ENCODE measurements at regions not wholly inside any gene's neighbourhood (a gene's known extent, or its start where the extent isn't known, plus 50 kb on each side); places are given as distances from the start of the nearest gene placed in this dataset.

GRCh38 chr5:141779503-141779973 lies 97.5 kb upstream of the ARAP3 start:
- Mint-ChIP-seq H3K27ac (no peak overlapping the region), H3K36me3 (ENCODE audit: low read depth) (no peaks in the 10 kb centered on the region), H3K27me3 (ENCODE audit: insufficient read depth, low read depth, poor library complexity) (peaks cover 17% of the 10 kb centered on the region), H3K4me3 (no peak overlapping the region), H3K9me3 (no peaks in the 10 kb centered on the region), H3K4me1 (peaks cover 47% of the 10 kb centered on the region)
- H3K36me3 ChIP-seq (ENCODE audit: insufficient read depth): no peaks in the 10 kb centered on the region
- no peak overlapping the region for H2AFZ ChIP-seq
- ATAC-seq (peak; percentile 8; the same call in 2 of the 3 replicates), DNase-seq (ENCODE audit: low spot score) (no peak)
- no peaks in the 10 kb centered on the region for H3K79me2 ChIP-seq (replicated peaks; ENCODE audit: insufficient read depth)
- peaks cover 5% of the 10 kb centered on the region; the same call in 1 of the 2 replicates for H3F3A ChIP-seq (replicated peaks; ENCODE audit: low read depth)
- H3K9me2 ChIP-seq (ENCODE audit: insufficient read depth): no peaks in the 10 kb centered on the region
- H3K4me1 ChIP-seq (ENCODE audit: insufficient read depth): peaks cover 31% of the 10 kb centered on the region
- no peak for TF ChIP-seq ZNF114 (CRISPR knock-in tag; IDR thresholded peaks at IDR 0.05)
- no peak for TF ChIP-seq STAT1 (IDR thresholded peaks at IDR 0.05; ENCODE audit: unreplicated experiment)
- no peak for TF ChIP-seq ZNF331 (CRISPR knock-in tag; IDR thresholded peaks at IDR 0.05; ENCODE audit: low read depth)
- TF ChIP-seq EZH2phosphoT487 (IDR thresholded peaks at IDR 0.05; ENCODE audit: unreplicated experiment): no peak
- TF ChIP-seq CTCF (conservative IDR thresholded peaks at IDR 0.05; ENCODE audit: low read depth in 2 of 2): no peak
- no peak for TF ChIP-seq JUNB (IDR thresholded peaks at IDR 0.05; ENCODE audit: unreplicated experiment)
- no peak for TF ChIP-seq ZNF462 (CRISPR knock-in tag; IDR thresholded peaks at IDR 0.05)
- no peak for TF ChIP-seq EZH2 (IDR thresholded peaks at IDR 0.05; ENCODE audit: low read depth, unreplicated experiment)
- TF ChIP-seq REST (IDR thresholded peaks at IDR 0.05; ENCODE audit: unreplicated experiment): no peak
- TF ChIP-seq ETS1 (IDR thresholded peaks at IDR 0.05): no peak
- no peak for TF ChIP-seq NANOG (IDR thresholded peaks at IDR 0.05; ENCODE audit: borderline replicate concordance)
- TF ChIP-seq POLR2AphosphoS5 (IDR thresholded peaks at IDR 0.05; ENCODE audit: low read depth): no peak
- TF ChIP-seq CREB1 (CRISPR knock-in tag; IDR thresholded peaks at IDR 0.05; ENCODE audit: low read depth): no peak
- H3K4me3 ChIP-seq: no peak overlapping the region
- no peaks in the 10 kb centered on the region for H3K27me3 ChIP-seq (ENCODE audit: insufficient read depth)
- H3K4me2 ChIP-seq: no peak overlapping the region
- no peaks in the 10 kb centered on the region for H4K20me1 ChIP-seq (replicated peaks; ENCODE audit: insufficient read depth)
- no peak overlapping the region for H3K27ac ChIP-seq (ENCODE audit: low read depth)

Data from GM23338 (cell line).